Inferior parietal cortex (tissue), 1 donor: ENCODE measurements at regions not wholly inside any gene's neighbourhood (a gene's known extent, or its start where the extent isn't known, plus 50 kb on each side); places are given as distances from the start of the nearest gene placed in this dataset.

Experiments
- DNase-seq: peaks from one replicate; pipeline ENCODE4 v3.0.0-alpha.2; 2016; ENCODE audit errors: extremely low spot score

- DNase-seq, result no peak
These were observed 138.4 kb upstream of the SPACA1 start for GRCh38 chr6:87908978-87909811.

- DNase-seq, result no peak
These were observed 140.1 kb upstream of the SPACA1 start for GRCh38 chr6:87907521-87907920.

- DNase-seq, result no peak
These were observed 142.5 kb upstream of the SPACA1 start for GRCh38 chr6:87905101-87905641.

GRCh38 chr6:87904011-87904410 lies 143.6 kb upstream of the SPACA1 start:
- DNase-seq, result no peak

GRCh38 chr6:87903323-87903722 lies 144.3 kb upstream of the SPACA1 start:
- no peak for DNase-seq

- DNase-seq, result no peak
These were observed 145.3 kb upstream of the SPACA1 start for GRCh38 chr6:87902383-87902782.

GRCh38 chr6:87901613-87902012 lies 146.0 kb upstream of the SPACA1 start:
- no peak for DNase-seq

GRCh38 chr6:87900160-87900698 lies 147.4 kb upstream of the SPACA1 start:
- no peak for DNase-seq

GRCh38 chr6:87899499-87900147 lies 148.0 kb upstream of the SPACA1 start:
- DNase-seq, result no peak

- DNase-seq, result no peak
These were observed 150.0 kb upstream of the SPACA1 start for GRCh38 chr6:87897663-87898062.

GRCh38 chr6:87897013-87897412 lies 150.6 kb upstream of the SPACA1 start:
- no peak for DNase-seq

- DNase-seq, result no peak
These were observed 160.4 kb upstream of the SPACA1 start for GRCh38 chr6:87887266-87887665.

GRCh38 chr6:87884203-87884602 lies 163.4 kb upstream of the SPACA1 start:
- no peak for DNase-seq

- DNase-seq, result no peak
These were observed 166.2 kb upstream of the SPACA1 start for GRCh38 chr6:87881342-87881895.

- DNase-seq, result peak; percentile 44
These were observed 168.3 kb upstream of the SPACA1 start for GRCh38 chr6:87879132-87879861.

GRCh38 chr6:87875781-87876180 lies 171.9 kb upstream of the SPACA1 start:
- no peak for DNase-seq

- no peak for DNase-seq
These were observed 171.5 kb upstream of the AKIRIN2 start for GRCh38 chr6:87873556-87873955.

GRCh38 chr6:87870556-87870955 lies 168.5 kb upstream of the AKIRIN2 start:
- no peak for DNase-seq

- no peak for DNase-seq
These were observed 167.3 kb upstream of the AKIRIN2 start for GRCh38 chr6:87869064-87869905.

GRCh38 chr6:87860902-87861301 lies 158.9 kb upstream of the AKIRIN2 start:
- no peak for DNase-seq

- DNase-seq, result no peak
These were observed 156.4 kb upstream of the AKIRIN2 start for GRCh38 chr6:87858440-87858839.
